Memory B cell (primary cell): ENCODE measurements at regions not wholly inside any gene's neighbourhood (a gene's known extent, or its start where the extent isn't known, plus 50 kb on each side); places are given as distances from the start of the nearest gene placed in this dataset.

Experiments used
- ATAC-seq: fragments of 150-1000 bp; cut with Tn5 transposase; 2 replicates; pipeline ENCODE4 v1.10.0; 2021; ENCODE audit warnings: low read depth, mild to moderate bottlenecking, moderate library complexity
- DNase-seq, 2 donors: peaks; one replicate each; pipeline ENCODE4 v3.0.0; 2022; ENCODE audit warnings: low spot score in 2 of 2
- H3K27ac Mint-ChIP-seq: one replicate; pipeline ENCODE4 v1.8.0; 2022; ENCODE audit warnings: mild to moderate bottlenecking, moderate library complexity, mixed read lengths
- H3K27me3 Mint-ChIP-seq: one replicate; pipeline ENCODE4 v1.8.0; 2022; ENCODE audit warnings: mixed read lengths
- H3K36me3 Mint-ChIP-seq: one replicate; pipeline ENCODE4 v1.8.0; 2022; ENCODE audit warnings: mild to moderate bottlenecking, mixed read lengths
- H3K4me1 Mint-ChIP-seq: one replicate; pipeline ENCODE4 v1.8.0; 2022; ENCODE audit warnings: mixed read lengths
- H3K4me3 Mint-ChIP-seq: one replicate; pipeline ENCODE4 v1.8.0; 2022; ENCODE audit warnings: mild to moderate bottlenecking, moderate library complexity, mixed read lengths
- H3K9me3 Mint-ChIP-seq: one replicate; pipeline ENCODE4 v1.8.0; 2022; ENCODE audit warnings: mixed read lengths

- Mint-ChIP-seq H3K36me3 (no peaks in the 10 kb centered on the region), H3K9me3 (no peaks in the 10 kb centered on the region), H3K4me3 (no peak overlapping the region), H3K4me1 (peaks cover 14% of the 10 kb centered on the region), H3K27me3 (no peaks in the 10 kb centered on the region), H3K27ac (no peak overlapping the region)
- DNase-seq = no peak
- ATAC-seq = no peak
These were observed 240.8 kb upstream of the FGGY start for GRCh38 chr1:59055908-59056719.

GRCh38 chr1:59057211-59057694 is 239.6 kb upstream of the FGGY start:
- H3K4me1 Mint-ChIP-seq = peaks cover 22% of the 10 kb centered on the region
- H3K27me3 Mint-ChIP-seq = no peaks in the 10 kb centered on the region
- H3K36me3 Mint-ChIP-seq = no peaks in the 10 kb centered on the region
- peak overlapping the region; percentile 29 for H3K27ac Mint-ChIP-seq
- H3K9me3 Mint-ChIP-seq = no peaks in the 10 kb centered on the region
- ATAC-seq (peak; percentile 85), DNase-seq (peak in 1 of 2 donors; percentile 29)
- no peak overlapping the region for H3K4me3 Mint-ChIP-seq

GRCh38 chr1:59057796-59058195 is 239.1 kb upstream of the FGGY start:
- Mint-ChIP-seq H3K4me1 (peaks cover 22% of the 10 kb centered on the region), H3K27ac (peak overlapping the region; percentile 29), H3K27me3 (no peaks in the 10 kb centered on the region), H3K9me3 (no peaks in the 10 kb centered on the region), H3K36me3 (no peaks in the 10 kb centered on the region), H3K4me3 (no peak overlapping the region)
- DNase-seq (no peak), ATAC-seq (no peak)

- DNase-seq (no peak), ATAC-seq (no peak)
- Mint-ChIP-seq H3K27ac (no peak overlapping the region), H3K27me3 (no peaks in the 10 kb centered on the region), H3K36me3 (no peaks in the 10 kb centered on the region), H3K9me3 (no peaks in the 10 kb centered on the region), H3K4me1 (peaks cover 27% of the 10 kb centered on the region), H3K4me3 (no peak overlapping the region)
These were observed 238.0 kb upstream of the FGGY start for GRCh38 chr1:59058665-59059439.

GRCh38 chr1:59061876-59062275 is 235.0 kb upstream of the FGGY start:
- Mint-ChIP-seq H3K27me3 (no peaks in the 10 kb centered on the region), H3K4me1 (peaks cover 29% of the 10 kb centered on the region), H3K9me3 (no peaks in the 10 kb centered on the region), H3K36me3 (no peaks in the 10 kb centered on the region), H3K4me3 (no peak overlapping the region), H3K27ac (no peak overlapping the region)
- peak; percentile 50 for ATAC-seq
- DNase-seq = no peak

GRCh38 chr1:59062743-59063142 is 234.2 kb upstream of the FGGY start:
- Mint-ChIP-seq H3K4me1 (peaks cover 24% of the 10 kb centered on the region), H3K36me3 (no peaks in the 10 kb centered on the region), H3K27ac (no peak overlapping the region), H3K4me3 (no peak overlapping the region), H3K27me3 (no peaks in the 10 kb centered on the region), H3K9me3 (no peaks in the 10 kb centered on the region)
- DNase-seq = no peak
- ATAC-seq = no peak

- Mint-ChIP-seq H3K36me3 (no peaks in the 10 kb centered on the region), H3K27me3 (no peaks in the 10 kb centered on the region), H3K9me3 (no peaks in the 10 kb centered on the region), H3K4me1 (peaks cover 20% of the 10 kb centered on the region), H3K27ac (no peak overlapping the region), H3K4me3 (no peak overlapping the region)
- ATAC-seq (peak; percentile 41), DNase-seq (no peak)
These were observed 233.4 kb upstream of the FGGY start for GRCh38 chr1:59063501-59063900.

- no peaks in the 10 kb centered on the region for H3K9me3 Mint-ChIP-seq
- H3K4me1 Mint-ChIP-seq = peaks cover 15% of the 10 kb centered on the region
- H3K36me3 Mint-ChIP-seq = no peaks in the 10 kb centered on the region
- H3K27me3 Mint-ChIP-seq = no peaks in the 10 kb centered on the region
- no peak overlapping the region for H3K27ac Mint-ChIP-seq
- no peak overlapping the region for H3K4me3 Mint-ChIP-seq
- no peak for DNase-seq
- ATAC-seq = no peak
These were observed 232.3 kb upstream of the FGGY start for GRCh38 chr1:59064592-59064991.

GRCh38 chr1:59066236-59066635 is 230.7 kb upstream of the FGGY start:
- DNase-seq (no peak), ATAC-seq (no peak)
- Mint-ChIP-seq H3K4me1 (peaks cover 20% of the 10 kb centered on the region), H3K4me3 (no peak overlapping the region), H3K27me3 (no peaks in the 10 kb centered on the region), H3K36me3 (no peaks in the 10 kb centered on the region), H3K27ac (no peak overlapping the region), H3K9me3 (no peaks in the 10 kb centered on the region)

GRCh38 chr1:59070610-59071009 is 226.3 kb upstream of the FGGY start:
- H3K4me3 Mint-ChIP-seq = no peak overlapping the region
- no peak for DNase-seq

GRCh38 chr1:59071289-59071688 is 225.6 kb upstream of the FGGY start:
- H3K9me3 Mint-ChIP-seq = no peaks in the 10 kb centered on the region
- no peaks in the 10 kb centered on the region for H3K27me3 Mint-ChIP-seq

More at GRCh38 chr1:59070610-59071009, 226.3 kb upstream of the FGGY start:
- Mint-ChIP-seq H3K36me3 (no peaks in the 10 kb centered on the region), H3K27ac (peak overlapping the region; percentile 43), H3K27me3 (no peaks in the 10 kb centered on the region), H3K4me1 (peaks cover 16% of the 10 kb centered on the region), H3K9me3 (no peaks in the 10 kb centered on the region)
- ATAC-seq = no peak

GRCh38 chr1:59071876-59072582 is 224.9 kb upstream of the FGGY start:
- Mint-ChIP-seq H3K36me3 (no peaks in the 10 kb centered on the region), H3K4me3 (peak overlapping the region; percentile 27), H3K9me3 (no peaks in the 10 kb centered on the region), H3K27me3 (no peaks in the 10 kb centered on the region), H3K27ac (peak overlapping the region; percentile 43), H3K4me1 (peaks cover 21% of the 10 kb centered on the region)
- no peak for DNase-seq
- ATAC-seq = peak; percentile 62

More at GRCh38 chr1:59071289-59071688, 225.6 kb upstream of the FGGY start:
- Mint-ChIP-seq H3K4me1 (peaks cover 16% of the 10 kb centered on the region), H3K27ac (peak overlapping the region; percentile 43), H3K4me3 (peak overlapping the region; percentile 3), H3K36me3 (no peaks in the 10 kb centered on the region)
- no peak for DNase-seq
- ATAC-seq = peak; percentile 86

GRCh38 chr1:59072583-59072947 is 224.3 kb upstream of the FGGY start:
- Mint-ChIP-seq H3K27me3 (no peaks in the 10 kb centered on the region), H3K36me3 (no peaks in the 10 kb centered on the region), H3K4me3 (peak overlapping the region; percentile 27), H3K4me1 (peaks cover 26% of the 10 kb centered on the region), H3K9me3 (no peaks in the 10 kb centered on the region), H3K27ac (peak overlapping the region; percentile 43)
- DNase-seq = no peak
- no peak for ATAC-seq

- no peak for DNase-seq
- H3K27me3 Mint-ChIP-seq = no peaks in the 10 kb centered on the region
- H3K4me1 Mint-ChIP-seq = peaks cover 34% of the 10 kb centered on the region
- ATAC-seq = no peak
- H3K27ac Mint-ChIP-seq = no peak overlapping the region
- no peaks in the 10 kb centered on the region for H3K36me3 Mint-ChIP-seq
- no peak overlapping the region for H3K4me3 Mint-ChIP-seq
- H3K9me3 Mint-ChIP-seq = no peaks in the 10 kb centered on the region
These were observed 222.3 kb upstream of the FGGY start for GRCh38 chr1:59074598-59074997.
